22Rv1 (cell line): ENCODE measurements at regions not wholly inside any gene's neighbourhood (a gene's known extent, or its start where the extent isn't known, plus 50 kb on each side); places are given as distances from the start of the nearest gene placed in this dataset.

Experiments
- ZFX ChIP-seq: fragments of 450-650 bp; IDR thresholded peaks from 2 replicates; pipeline ENCODE4 v1.6.1; 2017; ENCODE audit warnings: antibody characterized with exemption, borderline replicate concordance
- TF ChIP-seq, protein P1 (sequence below): fragments of 450-650 bp; IDR thresholded peaks from 2 replicates; pipeline ENCODE4 v1.5.1; 2017; ENCODE audit warnings: mild to moderate bottlenecking

DNA sequence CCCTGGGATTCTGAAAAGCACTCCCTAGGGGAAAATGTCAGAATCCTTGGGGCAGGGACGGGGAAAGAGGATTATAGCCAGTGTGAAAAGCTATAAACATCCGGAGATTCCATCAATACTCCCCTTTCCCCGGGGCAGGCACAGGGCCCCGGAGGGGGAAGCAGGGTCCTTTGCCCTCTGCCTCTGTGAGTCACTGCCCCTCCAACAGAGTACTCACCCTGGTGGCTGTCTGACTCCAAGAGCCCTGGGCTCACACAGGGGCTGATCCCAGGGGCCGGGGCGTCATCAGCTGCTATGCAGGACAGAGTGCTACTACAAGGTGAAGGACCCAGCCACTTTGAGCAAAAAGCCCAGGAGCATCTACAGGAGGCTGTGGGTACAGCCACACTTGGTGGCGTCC is 133.0 kb upstream of the PRR20G start:
- TF ChIP-seq, protein P1, sequence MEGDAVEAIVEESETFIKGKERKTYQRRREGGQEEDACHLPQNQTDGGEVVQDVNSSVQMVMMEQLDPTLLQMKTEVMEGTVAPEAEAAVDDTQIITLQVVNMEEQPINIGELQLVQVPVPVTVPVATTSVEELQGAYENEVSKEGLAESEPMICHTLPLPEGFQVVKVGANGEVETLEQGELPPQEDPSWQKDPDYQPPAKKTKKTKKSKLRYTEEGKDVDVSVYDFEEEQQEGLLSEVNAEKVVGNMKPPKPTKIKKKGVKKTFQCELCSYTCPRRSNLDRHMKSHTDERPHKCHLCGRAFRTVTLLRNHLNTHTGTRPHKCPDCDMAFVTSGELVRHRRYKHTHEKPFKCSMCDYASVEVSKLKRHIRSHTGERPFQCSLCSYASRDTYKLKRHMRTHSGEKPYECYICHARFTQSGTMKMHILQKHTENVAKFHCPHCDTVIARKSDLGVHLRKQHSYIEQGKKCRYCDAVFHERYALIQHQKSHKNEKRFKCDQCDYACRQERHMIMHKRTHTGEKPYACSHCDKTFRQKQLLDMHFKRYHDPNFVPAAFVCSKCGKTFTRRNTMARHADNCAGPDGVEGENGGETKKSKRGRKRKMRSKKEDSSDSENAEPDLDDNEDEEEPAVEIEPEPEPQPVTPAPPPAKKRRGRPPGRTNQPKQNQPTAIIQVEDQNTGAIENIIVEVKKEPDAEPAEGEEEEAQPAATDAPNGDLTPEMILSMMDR = no peak
- no peak for TF ChIP-seq ZFX
